Smooth muscle cell (in vitro differentiated cells): ENCODE measurements at regions not wholly inside any gene's neighbourhood (a gene's known extent, or its start where the extent isn't known, plus 50 kb on each side); places are given as distances from the start of the nearest gene placed in this dataset.

ENCODE experiments used
- DNase-seq: peaks from one replicate; lab custom pipeline; 2025; ENCODE audit not compliant: unreplicated experiment; lab: John Stamatoyannopoulos, UW
- H2AFZ ChIP-seq: fragments of 200-600 bp; sonication (generic); 2 replicates; pipeline ENCODE4 v1.6.0; 2016; ENCODE audit warnings: antibody characterized with exemption, low read depth, mild to moderate bottlenecking
- H3F3A ChIP-seq: fragments of 200-600 bp; sonication (generic); 2 replicates; pipeline ENCODE4 v1.6.0; 2017; ENCODE audit warnings: antibody characterized with exemption, low read depth
- H3K27ac ChIP-seq: fragments of 200-600 bp; sonication (generic); 2 replicates; pipeline ENCODE4 v1.5.1; 2016; ENCODE audit warnings: low read depth, mild to moderate bottlenecking
- H3K27me3 ChIP-seq: fragments of 200-600 bp; sonication (generic); 2 replicates; pipeline ENCODE4 v1.6.1; 2016; ENCODE audit warnings: low read depth, mild to moderate bottlenecking
- H3K36me3 ChIP-seq: fragments of 200-600 bp; sonication (generic); 2 replicates; pipeline ENCODE4 v1.5.1; 2016; ENCODE audit warnings: low read depth
- H3K4me1 ChIP-seq: fragments of 200-600 bp; sonication (generic); 2 replicates; pipeline ENCODE4 v1.5.1; 2016; ENCODE audit warnings: low read depth
- H3K4me2 ChIP-seq: fragments of 200-600 bp; sonication (generic); 2 replicates; pipeline ENCODE4 v1.6.0; 2016; ENCODE audit warnings: mild to moderate bottlenecking
- H3K4me3 ChIP-seq: fragments of 200-600 bp; sonication (generic); 2 replicates; pipeline ENCODE4 v1.5.1; 2016; ENCODE audit warnings: mild to moderate bottlenecking
- H3K79me2 ChIP-seq: fragments of 200-600 bp; sonication (generic); 2 replicates; pipeline ENCODE4 v1.6.0; 2016; ENCODE audit warnings: low read depth, mild to moderate bottlenecking
- H3K9ac ChIP-seq: fragments of 200-600 bp; sonication (generic); 2 replicates; pipeline ENCODE4 v1.6.0; 2016; ENCODE audit warnings: low read depth
- H3K9me3 ChIP-seq: fragments of 200-600 bp; sonication (generic); replicated peaks from 2 replicates; pipeline ENCODE4 v1.5.1; 2016; ENCODE audit warnings: low read depth
- H4K20me1 ChIP-seq: fragments of 200-600 bp; sonication (generic); 2 replicates; pipeline ENCODE4 v1.6.0; 2016; ENCODE audit warnings: low read depth
- CTCF ChIP-seq: fragments of 200-600 bp; sonication (generic); IDR thresholded peaks from 2 replicates; pipeline ENCODE4 v1.5.1; 2017; ENCODE audit warnings: borderline replicate concordance, mild to moderate bottlenecking, antibody characterized with exemption; ENCODE audit not compliant: insufficient read depth, poor library complexity, severe bottlenecking
- WGBS: methylation state at CpG from one replicate; pipeline ENCODE4 v1.1.7; 2016; ENCODE audit warnings: low lambda C conversion rate; 5-methylcytosine and 5-hydroxymethylcytosine counted together

- Histone ChIP-seq H3K27me3 (no peaks in the 10 kb centered on the region), H3K9ac (no peak overlapping the region), H3K4me3 (no peak overlapping the region), H3K4me1 (no peaks in the 10 kb centered on the region), H3K27ac (no peak overlapping the region), H4K20me1 (no peaks in the 10 kb centered on the region), H3K4me2 (no peak overlapping the region), H3K79me2 (no peaks in the 10 kb centered on the region), H3K9me3 (no peaks in the 10 kb centered on the region), H2AFZ (no peak overlapping the region), H3K36me3 (no peaks in the 10 kb centered on the region), H3F3A (no peaks in the 10 kb centered on the region)
- no peak for TF ChIP-seq CTCF
- 100% methylated on average over 2 of the region's 2 CpGs for WGBS
- no peak for DNase-seq
Measured at GRCh38 chr2:226396541-226396940, 403.1 kb downstream of the IRS1 start.

DNA sequence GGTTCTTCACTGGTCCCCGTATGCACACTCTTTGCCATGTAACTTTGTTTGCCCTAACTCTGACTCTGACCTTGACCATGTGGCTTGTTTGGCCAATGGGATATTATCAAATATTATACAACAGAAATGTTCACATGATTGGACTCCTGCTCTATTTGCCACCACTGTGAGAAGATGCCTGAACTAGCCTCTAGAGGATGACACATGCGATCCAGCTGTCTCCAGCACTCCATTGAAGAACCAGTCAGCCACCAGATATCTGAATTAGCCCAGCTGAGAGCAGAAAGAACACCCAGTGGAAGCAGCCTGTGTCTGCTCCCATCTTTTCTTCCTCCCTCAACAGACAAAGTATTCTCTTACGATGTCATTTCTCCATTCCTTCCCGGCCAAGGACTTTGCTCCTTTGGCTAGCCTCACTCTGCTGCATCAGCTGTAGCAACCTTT lies 412.1 kb downstream of the IRS1 start:
- H3K4me1 ChIP-seq, result no peaks in the 10 kb centered on the region
- no peak overlapping the region for H3K4me2 ChIP-seq
- WGBS, result 94% methylated on average over 4 of the region's 4 CpGs
- no peak overlapping the region for H3K9ac ChIP-seq
- H3K9me3 ChIP-seq, result no peaks in the 10 kb centered on the region
- H3K79me2 ChIP-seq, result no peaks in the 10 kb centered on the region
- H2AFZ ChIP-seq, result no peak overlapping the region
- H4K20me1 ChIP-seq, result no peaks in the 10 kb centered on the region
- no peak for TF ChIP-seq CTCF
- no peaks in the 10 kb centered on the region for H3K36me3 ChIP-seq
- no peaks in the 10 kb centered on the region for H3K27me3 ChIP-seq
- DNase-seq, result no peak
- H3F3A ChIP-seq, result no peaks in the 10 kb centered on the region
- no peak overlapping the region for H3K27ac ChIP-seq
- no peak overlapping the region for H3K4me3 ChIP-seq

GRCh38 chr2:226383461-226383860 lies 416.2 kb downstream of the IRS1 start:
- H3K9me3 ChIP-seq, result no peaks in the 10 kb centered on the region
- TF ChIP-seq CTCF, result no peak
- no peak overlapping the region for H3K4me3 ChIP-seq
- DNase-seq, result no peak
- H4K20me1 ChIP-seq, result no peaks in the 10 kb centered on the region
- H3K9ac ChIP-seq, result no peak overlapping the region
- no peaks in the 10 kb centered on the region for H3K79me2 ChIP-seq
- H3K27ac ChIP-seq, result no peak overlapping the region
- no peaks in the 10 kb centered on the region for H3K36me3 ChIP-seq
- no peak overlapping the region for H2AFZ ChIP-seq
- H3K27me3 ChIP-seq, result no peaks in the 10 kb centered on the region
- no peak overlapping the region for H3K4me2 ChIP-seq
- H3K4me1 ChIP-seq, result no peaks in the 10 kb centered on the region
- H3F3A ChIP-seq, result no peaks in the 10 kb centered on the region

DNA sequence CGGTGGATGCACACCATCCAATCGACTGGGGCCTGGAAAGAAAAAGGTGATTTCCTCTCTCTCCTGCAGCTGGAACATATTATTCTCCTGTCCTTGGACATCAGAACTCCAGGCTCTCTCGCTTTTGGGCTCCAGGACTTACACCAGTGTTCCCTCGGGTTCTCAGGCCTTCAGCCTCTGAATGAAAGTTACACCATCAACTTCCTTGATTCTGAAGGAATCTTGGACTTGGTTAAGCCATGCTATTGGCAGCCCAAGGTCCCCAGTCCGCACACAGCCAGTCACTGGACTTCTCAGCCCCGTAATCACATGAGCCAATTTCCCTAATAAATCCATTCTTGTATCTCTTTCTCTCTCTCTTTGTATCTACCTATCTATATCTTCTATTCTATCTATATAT lies 418.9 kb downstream of the IRS1 start:
- Histone ChIP-seq H3F3A (no peaks in the 10 kb centered on the region), H3K4me1 (no peaks in the 10 kb centered on the region), H3K9me3 (no peaks in the 10 kb centered on the region), H3K36me3 (no peaks in the 10 kb centered on the region), H3K27me3 (no peaks in the 10 kb centered on the region), H3K4me2 (no peak overlapping the region), H3K4me3 (no peak overlapping the region), H3K27ac (no peak overlapping the region), H2AFZ (no peak overlapping the region), H4K20me1 (no peaks in the 10 kb centered on the region), H3K79me2 (no peaks in the 10 kb centered on the region), H3K9ac (no peak overlapping the region)
- TF ChIP-seq CTCF, result no peak
- 98% methylated on average over 6 of the region's 6 CpGs for WGBS
- no peak for DNase-seq
